OCI-LY3 (cell line): ENCODE measurements at regions not wholly inside any gene's neighbourhood (a gene's known extent, or its start where the extent isn't known, plus 50 kb on each side); places are given as distances from the start of the nearest gene placed in this dataset.

Source experiments
- H2AFZ ChIP-seq: fragments of 200-600, 300-600 bp; shearing (Covaris generic); 2 replicates; pipeline ENCODE4 v1.6.0; 2014; ENCODE audit warnings: antibody characterized with exemption, low read depth, low read length
- H3K27ac ChIP-seq: fragments of 200-600, 300-600 bp; sonication (generic); 2 replicates; pipeline ENCODE4 v1.5.1; 2014; ENCODE audit warnings: mild to moderate bottlenecking, low read length, moderate library complexity, mixed read lengths
- H3K27me3 ChIP-seq: fragments of 200-600, 300-600 bp; sonication (generic); 2 replicates; pipeline ENCODE4 v1.6.1; 2014; ENCODE audit warnings: low read depth, low read length, mixed read lengths
- H3K36me3 ChIP-seq: fragments of 200-600, 300-600 bp; sonication (generic); replicated peaks from 2 replicates; pipeline ENCODE3; 2014; ENCODE audit warnings: low read depth, low read length, mixed read lengths
- H3K4me1 ChIP-seq: fragments of 300-600, 200-600 bp; sonication (generic); 2 replicates; pipeline ENCODE4 v1.6.1; 2014; ENCODE audit warnings: low read length, mixed read lengths
- H3K4me2 ChIP-seq: fragments of 200-600, 300-600 bp; sonication (generic); 2 replicates; pipeline ENCODE4 v1.6.1; 2014; ENCODE audit warnings: low read length, mixed read lengths
- H3K4me3 ChIP-seq: fragments of 300-600, 200-600 bp; sonication (generic); 2 replicates; pipeline ENCODE4 v1.5.1; 2014; ENCODE audit warnings: antibody characterized with exemption, mild to moderate bottlenecking, low read length, moderate library complexity
- H3K79me2 ChIP-seq: fragments of 300-600, 200-600 bp; shearing (Covaris generic); 2 replicates; pipeline ENCODE4 v1.6.1; 2014; ENCODE audit warnings: mild to moderate bottlenecking, low read length, mixed read lengths
- H3K9ac ChIP-seq: fragments of 300-600, 200-600 bp; shearing (Covaris generic); 2 replicates; pipeline ENCODE4 v1.6.0; 2014; ENCODE audit warnings: mild to moderate bottlenecking, low read length, moderate library complexity
- H3K9me3 ChIP-seq: fragments of 200-600, 300-600 bp; shearing (Covaris generic); 2 replicates; pipeline ENCODE4 v1.6.1; 2014; ENCODE audit warnings: low read length, mixed read lengths; ENCODE audit not compliant: insufficient read depth
- H4K20me1 ChIP-seq: fragments of 200-600, 300-600 bp; sonication (generic); 2 replicates; pipeline ENCODE4 v1.6.1; 2016; ENCODE audit warnings: low read length, mixed read lengths; ENCODE audit not compliant: insufficient read depth
- CTCF ChIP-seq: fragments of 200-600, 300-600 bp; sonication (generic); IDR thresholded peaks from 2 replicates; pipeline ENCODE4 v1.5.1; 2014; ENCODE audit warnings: antibody characterized with exemption, low read length, low read depth
- EZH2phosphoT487 ChIP-seq: fragments of 200-600 bp; shearing (Covaris generic); IDR thresholded peaks from 2 replicates; pipeline ENCODE4 v1.6.1; 2018; ENCODE audit warnings: antibody characterized with exemption, mixed run types, low read depth

DNA sequence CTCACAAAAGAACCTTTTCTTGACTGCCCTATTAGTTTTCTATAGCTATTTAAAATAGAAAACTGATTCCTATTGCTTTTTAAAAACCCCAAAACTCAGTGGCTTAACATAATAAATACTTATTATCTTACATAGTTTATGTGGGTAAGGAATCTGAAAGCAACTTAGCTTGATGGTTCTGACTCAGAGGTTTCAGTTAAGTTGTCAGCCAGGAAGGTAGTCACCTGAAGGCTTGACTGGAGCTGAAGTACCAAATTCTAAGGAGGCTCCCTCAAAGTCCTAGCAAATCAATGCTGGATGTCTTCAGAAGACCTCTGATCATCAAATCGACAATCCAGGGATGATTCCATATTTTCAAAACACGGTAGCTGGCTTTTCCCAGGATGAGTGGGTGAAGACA is 546.6 kb upstream of the CDH2 start:
- no peak overlapping the region for H3K27ac ChIP-seq
- H3K4me1 ChIP-seq, result peaks cover 13% of the 10 kb centered on the region
- no peak overlapping the region for H3K4me3 ChIP-seq

DNA sequence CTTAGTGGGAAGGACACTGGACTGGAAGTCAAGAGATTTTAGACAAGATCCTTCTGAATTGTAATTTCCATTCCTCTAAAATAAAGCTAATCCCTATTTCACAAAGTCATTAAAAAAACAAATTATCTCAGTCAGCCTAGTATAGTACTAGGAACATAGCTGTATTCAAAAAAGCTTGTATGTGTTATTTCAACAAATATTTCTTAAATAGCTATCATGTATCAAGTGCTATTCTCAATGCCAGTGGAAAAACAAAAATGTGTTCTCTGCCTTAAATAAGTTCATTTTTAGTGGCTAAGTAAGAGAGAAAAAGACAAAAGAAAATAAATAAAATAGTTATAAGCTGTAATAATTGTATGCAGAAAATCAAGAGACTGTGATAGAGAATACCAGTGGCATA is 541.8 kb upstream of the CDH2 start:
- Histone ChIP-seq H3K9me3 (no peaks in the 10 kb centered on the region; the same call in 1 of the 2 replicates), H3K36me3 (no peaks in the 10 kb centered on the region), H3K9ac (no peak overlapping the region), H4K20me1 (no peaks in the 10 kb centered on the region), H3K27me3 (no peaks in the 10 kb centered on the region), H3K79me2 (no peaks in the 10 kb centered on the region), H3K27ac (no peak overlapping the region), H3K4me3 (no peak overlapping the region), H2AFZ (no peak overlapping the region), H3K4me1 (peaks cover 8% of the 10 kb centered on the region), H3K4me2 (no peak overlapping the region)
- no peak for TF ChIP-seq CTCF
- no peak for TF ChIP-seq EZH2phosphoT487

More for the DNA sequence above, 546.6 kb upstream of the CDH2 start:
- Histone ChIP-seq H3K9me3 (no peaks in the 10 kb centered on the region), H3K79me2 (no peaks in the 10 kb centered on the region), H3K4me2 (peak overlapping the region; percentile 44), H4K20me1 (no peaks in the 10 kb centered on the region), H3K36me3 (no peaks in the 10 kb centered on the region), H3K27me3 (no peaks in the 10 kb centered on the region), H2AFZ (no peak overlapping the region; the same call in 1 of the 2 replicates), H3K9ac (no peak overlapping the region)
- TF ChIP-seq CTCF, result no peak
- TF ChIP-seq EZH2phosphoT487, result no peak

- Histone ChIP-seq H3K4me3 (no peak overlapping the region), H4K20me1 (no peaks in the 10 kb centered on the region), H3K4me1 (no peaks in the 10 kb centered on the region), H3K27me3 (no peaks in the 10 kb centered on the region), H3K9me3 (no peaks in the 10 kb centered on the region; the same call in 1 of the 2 replicates), H3K9ac (no peak overlapping the region), H2AFZ (no peak overlapping the region), H3K79me2 (no peaks in the 10 kb centered on the region), H3K36me3 (no peaks in the 10 kb centered on the region), H3K27ac (no peak overlapping the region), H3K4me2 (no peak overlapping the region)
- TF ChIP-seq CTCF (no peak), EZH2phosphoT487 (no peak)
These were observed 539.4 kb upstream of the CDH2 start for GRCh38 chr18:28716338-28716737.

GRCh38 chr18:28715206-28715605 is 538.3 kb upstream of the CDH2 start:
- H3K9me3 ChIP-seq, result no peaks in the 10 kb centered on the region; the same call in 1 of the 2 replicates
- H3K27me3 ChIP-seq, result no peaks in the 10 kb centered on the region
- TF ChIP-seq CTCF (no peak), EZH2phosphoT487 (no peak)

More at GRCh38 chr18:28715206-28715605, 538.3 kb upstream of the CDH2 start:
- no peaks in the 10 kb centered on the region for H4K20me1 ChIP-seq
- no peak overlapping the region for H3K4me3 ChIP-seq
- H3K4me1 ChIP-seq, result no peaks in the 10 kb centered on the region
- H2AFZ ChIP-seq, result no peak overlapping the region
- no peaks in the 10 kb centered on the region for H3K36me3 ChIP-seq
- no peak overlapping the region for H3K9ac ChIP-seq
- H3K27ac ChIP-seq, result no peak overlapping the region
- no peaks in the 10 kb centered on the region for H3K79me2 ChIP-seq
- H3K4me2 ChIP-seq, result no peak overlapping the region
